ENCODE measurements at regions not wholly inside any gene's neighbourhood (a gene's known extent, or its start where the extent isn't known, plus 50 kb on each side); places are given as distances from the start of the nearest gene placed in this dataset.

DNA sequence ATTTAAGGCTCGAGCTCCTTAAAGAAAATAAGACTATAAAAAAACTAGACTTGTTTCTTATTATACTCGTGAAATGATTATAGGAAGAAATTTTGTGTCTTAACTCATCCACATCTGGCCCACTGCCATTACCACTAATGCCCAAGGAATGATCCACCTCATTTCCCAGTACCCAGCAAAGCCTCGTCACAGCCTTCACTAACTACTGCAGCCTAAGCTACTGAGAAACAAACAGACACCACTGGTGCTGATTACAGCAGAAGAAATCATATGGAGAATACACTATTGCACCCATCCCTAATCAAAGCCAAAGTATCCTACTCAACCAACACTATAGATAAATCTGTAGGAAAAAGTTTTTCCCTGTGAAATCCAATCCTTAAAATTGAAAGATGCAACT lies 205.3 kb upstream of the NAV3 start:
- CTCF ChIA-PET = no interaction called here
- intact Hi-C loops (cut with DNase I, micrococcal nuclease) = no loop called here

DNA sequence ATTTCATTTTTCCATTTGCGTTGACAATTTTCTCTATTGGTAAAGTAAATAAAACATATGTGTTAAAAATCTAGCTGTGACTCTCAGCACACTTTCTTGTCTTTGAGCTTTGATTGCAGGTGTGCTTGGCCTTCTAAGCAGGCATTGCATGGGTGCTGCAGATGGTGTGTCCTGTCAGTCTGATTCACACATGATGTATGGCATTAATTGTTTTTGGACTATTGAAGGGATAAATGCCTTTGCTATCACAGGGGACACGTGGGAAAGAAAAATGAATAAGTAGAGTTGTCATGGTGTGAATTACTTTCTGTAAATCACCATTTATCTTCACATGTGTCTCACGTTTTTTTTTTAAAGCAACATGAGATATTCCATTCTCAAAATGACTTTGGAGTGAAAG lies 211.3 kb upstream of the NAV3 start:
- H3K27me3 Mint-ChIP-seq = no peaks in the 10 kb centered on the region
- no peak overlapping the region for H3K4me3 ChIP-seq (ENCODE audit: low read length)
- peaks cover 9% of the 10 kb centered on the region for H3K9me3 Mint-ChIP-seq
- CTCF ChIA-PET = no interaction called here
- H3K27ac Mint-ChIP-seq = no peak overlapping the region
- no peaks in the 10 kb centered on the region for H3K36me3 ChIP-seq (ENCODE audit: insufficient read depth, low read length)
- H3K27me3 ChIP-seq (ENCODE audit: control insufficient read depth in 1 of 2, insufficient read depth in 2 of 2, low read length in 2 of 2) = no peaks in the 10 kb centered on the region
- H3K9me3 ChIP-seq (ENCODE audit: control insufficient read depth in 1 of 2, insufficient read depth in 1 of 2, low read length in 2 of 2) = peaks cover 0 to 5% of the 10 kb centered on the region in 2 experiments
- H3K4me1 Mint-ChIP-seq (ENCODE audit: low read depth) = no peaks in the 10 kb centered on the region
- H3K4me1 ChIP-seq (ENCODE audit: insufficient read depth, low read length) = no peaks in the 10 kb centered on the region
- POLR2A ChIA-PET = no interaction called here
- ATAC-seq (ENCODE audit: poor library complexity) (no peak), DNase-seq (no peak)
- H3K36me3 Mint-ChIP-seq (ENCODE audit: low read depth) = no peaks in the 10 kb centered on the region
- TF ChIP-seq, protein P1, sequence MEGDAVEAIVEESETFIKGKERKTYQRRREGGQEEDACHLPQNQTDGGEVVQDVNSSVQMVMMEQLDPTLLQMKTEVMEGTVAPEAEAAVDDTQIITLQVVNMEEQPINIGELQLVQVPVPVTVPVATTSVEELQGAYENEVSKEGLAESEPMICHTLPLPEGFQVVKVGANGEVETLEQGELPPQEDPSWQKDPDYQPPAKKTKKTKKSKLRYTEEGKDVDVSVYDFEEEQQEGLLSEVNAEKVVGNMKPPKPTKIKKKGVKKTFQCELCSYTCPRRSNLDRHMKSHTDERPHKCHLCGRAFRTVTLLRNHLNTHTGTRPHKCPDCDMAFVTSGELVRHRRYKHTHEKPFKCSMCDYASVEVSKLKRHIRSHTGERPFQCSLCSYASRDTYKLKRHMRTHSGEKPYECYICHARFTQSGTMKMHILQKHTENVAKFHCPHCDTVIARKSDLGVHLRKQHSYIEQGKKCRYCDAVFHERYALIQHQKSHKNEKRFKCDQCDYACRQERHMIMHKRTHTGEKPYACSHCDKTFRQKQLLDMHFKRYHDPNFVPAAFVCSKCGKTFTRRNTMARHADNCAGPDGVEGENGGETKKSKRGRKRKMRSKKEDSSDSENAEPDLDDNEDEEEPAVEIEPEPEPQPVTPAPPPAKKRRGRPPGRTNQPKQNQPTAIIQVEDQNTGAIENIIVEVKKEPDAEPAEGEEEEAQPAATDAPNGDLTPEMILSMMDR (IDR thresholded peaks at IDR 0.05) = no peak
- H3K27ac ChIP-seq (ENCODE audit: low read depth in 1 of 2, low read length in 2 of 2) = no peak overlapping the region
- intact Hi-C loops (cut with DNase I, micrococcal nuclease) = no loop called here
- no peak overlapping the region for H3K4me3 Mint-ChIP-seq

More for the DNA sequence above, 205.3 kb upstream of the NAV3 start:
- TF ChIP-seq, protein P1 (IDR thresholded peaks at IDR 0.05) = no peak
- POLR2A ChIA-PET = no interaction called here
- peaks cover 11% of the 10 kb centered on the region for H3K9me3 Mint-ChIP-seq
- no peak for ATAC-seq (ENCODE audit: poor library complexity)
- no peak overlapping the region for H3K4me3 Mint-ChIP-seq
- no peaks in the 10 kb centered on the region for H3K36me3 Mint-ChIP-seq (ENCODE audit: low read depth)
- Histone ChIP-seq H3K36me3 (ENCODE audit: insufficient read depth, low read length) (no peaks in the 10 kb centered on the region), H3K4me3 (ENCODE audit: low read length) (no peak overlapping the region), H3K27me3 (ENCODE audit: control insufficient read depth in 1 of 2, insufficient read depth in 2 of 2, low read length in 2 of 2) (no peaks in the 10 kb centered on the region), H3K9me3 (ENCODE audit: control insufficient read depth in 1 of 2, insufficient read depth in 1 of 2, low read length in 2 of 2) (peaks cover 0 to 5% of the 10 kb centered on the region in 2 experiments), H3K27ac (ENCODE audit: low read depth in 1 of 2, low read length in 2 of 2) (no peak overlapping the region), H3K4me1 (ENCODE audit: insufficient read depth, low read length) (no peaks in the 10 kb centered on the region)
- no peaks in the 10 kb centered on the region for H3K4me1 Mint-ChIP-seq (ENCODE audit: low read depth)
- H3K27me3 Mint-ChIP-seq = no peaks in the 10 kb centered on the region
- H3K27ac Mint-ChIP-seq = no peak overlapping the region
- no peak for DNase-seq

DNA sequence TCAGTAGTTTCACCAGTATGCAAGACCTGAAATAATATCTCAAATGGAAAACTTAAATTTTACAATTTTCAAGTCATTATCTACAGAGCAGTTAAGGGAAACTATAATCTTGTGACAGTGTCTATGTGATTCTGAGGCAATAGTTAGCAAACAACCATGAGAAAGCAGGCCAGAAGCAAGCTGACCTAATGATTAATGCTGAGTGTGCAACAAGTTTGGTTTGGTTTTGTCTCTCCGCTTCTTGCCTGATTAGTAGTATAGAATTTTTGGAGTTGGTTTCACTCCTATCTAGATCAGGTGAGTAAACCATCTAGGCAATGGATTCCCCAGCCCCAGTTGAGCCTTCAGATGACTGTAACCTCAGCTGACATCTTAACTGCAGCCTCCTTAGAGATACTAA lies 212.9 kb upstream of the NAV3 start:
- no peaks in the 10 kb centered on the region for H3K4me1 Mint-ChIP-seq (ENCODE audit: low read depth)
- peaks cover 9% of the 10 kb centered on the region for H3K9me3 Mint-ChIP-seq
- H3K4me3 ChIP-seq (ENCODE audit: low read length) = no peak overlapping the region
- H3K27me3 Mint-ChIP-seq = no peaks in the 10 kb centered on the region
- intact Hi-C loops (cut with DNase I, micrococcal nuclease) = no loop called here
- ChIA-PET CTCF (interaction anchor here (0.6 kb wide), 1 partner anchor 87 kb away, joined by 3 read pairs; no protein-coding TSS in a partner anchor), POLR2A (no interaction called here)
- peaks cover 0 to 5% of the 10 kb centered on the region in 2 experiments for H3K9me3 ChIP-seq (ENCODE audit: control insufficient read depth in 1 of 2, insufficient read depth in 1 of 2, low read length in 2 of 2)
- no peak overlapping the region for H3K27ac ChIP-seq (ENCODE audit: low read depth in 1 of 2, low read length in 2 of 2)
- ATAC-seq (ENCODE audit: poor library complexity) (no peak), DNase-seq (no peak)
- H3K4me1 ChIP-seq (ENCODE audit: insufficient read depth, low read length) = no peaks in the 10 kb centered on the region
- TF ChIP-seq, protein P1 (IDR thresholded peaks at IDR 0.05) = no peak
- no peaks in the 10 kb centered on the region for H3K36me3 Mint-ChIP-seq (ENCODE audit: low read depth)
- no peaks in the 10 kb centered on the region for H3K36me3 ChIP-seq (ENCODE audit: insufficient read depth, low read length)
- no peaks in the 10 kb centered on the region for H3K27me3 ChIP-seq (ENCODE audit: control insufficient read depth in 1 of 2, insufficient read depth in 2 of 2, low read length in 2 of 2)
- no peak overlapping the region for H3K27ac Mint-ChIP-seq
- H3K4me3 Mint-ChIP-seq = no peak overlapping the region

Measured in CD4-positive, alpha-beta T cell (primary cell).